Colonic mucosa (tissue), 4 donors: ENCODE measurements at regions not wholly inside any gene's neighbourhood (a gene's known extent, or its start where the extent isn't known, plus 50 kb on each side); places are given as distances from the start of the nearest gene placed in this dataset.
"Not testable (repeated sequence)": the region's sequence is repeated elsewhere in the genome, so short reads cannot be mapped to it uniquely, and the experiment has no call there.

Experiments
- DNase-seq: peaks from one replicate; pipeline ENCODE4 v3.0.0-alpha.2; 2020
- H3K27ac ChIP-seq: fragments of 200-600 bp; one replicate; pipeline ENCODE4 v1.8.0; 2021
- H3K27me3 ChIP-seq: fragments of 200-600 bp; one replicate; pipeline ENCODE4 v1.8.0; 2021
- H3K36me3 ChIP-seq: fragments of 200-600 bp; one replicate; pipeline ENCODE4 v1.8.0; 2021
- H3K4me1 ChIP-seq: fragments of 200-600 bp; one replicate; pipeline ENCODE4 v1.8.0; 2021; ENCODE audit warnings: mild to moderate bottlenecking
- H3K4me3 ChIP-seq: fragments of 200-600 bp; one replicate; pipeline ENCODE4 v1.8.0; 2021
- H3K9ac ChIP-seq, 2 donors: one replicate each; pipeline ENCODE4 v1.7.0; 2013; ENCODE audit warnings: control low read depth in 2 of 2, low read depth in 2 of 2, low read length in 2 of 2
- H3K9me3 ChIP-seq: fragments of 200-600 bp; one replicate; pipeline ENCODE4 v1.8.0; 2021
- intact Hi-C: fragments of 100-400 bp; cut with DNase I; formaldehyde crosslinking; loops from one replicate; pipeline ENCODE4 v1.14.1; 2022
- TF ChIP-seq, protein P1 (sequence below): fragments of 200-600 bp; IDR thresholded peaks from one replicate; pipeline ENCODE4 v1.8.0; 2022; ENCODE audit warnings: antibody characterized with exemption, mild to moderate bottlenecking
- donor health status: healthy.
- donor health status: DM: no; HTN: no; CAD: no.
- donor health status: DM: no; HTN: no; CAD: no.

GRCh38 chr4:174047363-174047762 lies 236.1 kb downstream of the FBXO8 start:
- Histone ChIP-seq H3K9ac (no peak overlapping the region), H3K4me1 (no peaks in the 10 kb centered on the region), H3K27ac (no peak overlapping the region), H3K9me3 (no peaks in the 10 kb centered on the region), H3K27me3 (no peaks in the 10 kb centered on the region), H3K4me3 (no peak overlapping the region), H3K36me3 (no peaks in the 10 kb centered on the region)
- no peak for DNase-seq
- intact Hi-C loops = no loop called here
- TF ChIP-seq, protein P1, sequence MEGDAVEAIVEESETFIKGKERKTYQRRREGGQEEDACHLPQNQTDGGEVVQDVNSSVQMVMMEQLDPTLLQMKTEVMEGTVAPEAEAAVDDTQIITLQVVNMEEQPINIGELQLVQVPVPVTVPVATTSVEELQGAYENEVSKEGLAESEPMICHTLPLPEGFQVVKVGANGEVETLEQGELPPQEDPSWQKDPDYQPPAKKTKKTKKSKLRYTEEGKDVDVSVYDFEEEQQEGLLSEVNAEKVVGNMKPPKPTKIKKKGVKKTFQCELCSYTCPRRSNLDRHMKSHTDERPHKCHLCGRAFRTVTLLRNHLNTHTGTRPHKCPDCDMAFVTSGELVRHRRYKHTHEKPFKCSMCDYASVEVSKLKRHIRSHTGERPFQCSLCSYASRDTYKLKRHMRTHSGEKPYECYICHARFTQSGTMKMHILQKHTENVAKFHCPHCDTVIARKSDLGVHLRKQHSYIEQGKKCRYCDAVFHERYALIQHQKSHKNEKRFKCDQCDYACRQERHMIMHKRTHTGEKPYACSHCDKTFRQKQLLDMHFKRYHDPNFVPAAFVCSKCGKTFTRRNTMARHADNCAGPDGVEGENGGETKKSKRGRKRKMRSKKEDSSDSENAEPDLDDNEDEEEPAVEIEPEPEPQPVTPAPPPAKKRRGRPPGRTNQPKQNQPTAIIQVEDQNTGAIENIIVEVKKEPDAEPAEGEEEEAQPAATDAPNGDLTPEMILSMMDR = no peak

DNA sequence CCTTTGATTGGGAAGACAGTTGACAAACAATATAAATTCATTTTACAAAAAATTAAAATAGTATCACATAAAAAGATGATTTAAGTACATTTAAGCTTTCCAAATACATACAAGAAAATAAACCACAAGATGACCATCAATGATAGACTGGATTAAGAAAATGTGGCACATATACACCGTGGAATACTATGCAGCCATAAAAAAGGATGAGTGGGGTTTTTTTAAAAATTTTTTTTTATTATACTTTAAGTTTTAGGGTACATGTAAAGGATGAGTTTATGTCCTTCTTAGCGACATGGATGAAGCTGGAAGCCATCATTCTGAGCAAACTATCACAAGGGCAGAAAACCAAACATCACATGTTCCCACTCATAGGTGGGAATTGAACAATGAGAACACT lies 237.6 kb downstream of the FBXO8 start:
- DNase-seq, H3K27ac ChIP-seq, intact Hi-C loops, H3K9me3 ChIP-seq, H3K36me3 ChIP-seq, H3K9ac ChIP-seq, H3K4me1 ChIP-seq, H3K4me3 ChIP-seq, H3K27me3 ChIP-seq: not testable (repeated sequence)

DNA sequence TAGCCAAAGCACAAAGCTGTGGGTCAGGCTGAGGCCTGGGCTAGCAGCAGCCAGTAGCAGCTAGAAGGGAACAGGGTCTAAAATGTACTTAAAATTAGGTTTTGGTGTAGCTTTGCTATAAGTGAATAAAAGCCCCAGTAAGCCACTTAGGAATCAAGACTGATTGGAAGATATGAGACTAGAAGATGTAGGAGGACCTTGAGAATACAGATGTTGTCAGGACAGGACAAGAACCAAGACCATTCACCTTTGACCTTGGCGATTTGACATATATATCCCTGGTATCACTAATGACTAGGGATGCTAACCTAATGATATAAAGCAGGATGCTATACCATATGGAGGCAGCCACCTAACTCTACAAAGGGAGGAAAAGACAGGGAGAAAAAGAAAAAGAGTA lies 238.1 kb downstream of the FBXO8 start:
- TF ChIP-seq, protein P1 = no peak
- Histone ChIP-seq H3K4me3 (no peak overlapping the region), H3K36me3 (no peaks in the 10 kb centered on the region), H3K9ac (no peak overlapping the region), H3K9me3 (no peaks in the 10 kb centered on the region), H3K4me1 (no peaks in the 10 kb centered on the region), H3K27ac (no peak overlapping the region), H3K27me3 (no peaks in the 10 kb centered on the region)
- intact Hi-C loops = no loop called here
- DNase-seq = no peak

GRCh38 chr4:174041555-174042105 lies 241.8 kb downstream of the FBXO8 start:
- Histone ChIP-seq H3K36me3 (no peaks in the 10 kb centered on the region), H3K4me3 (no peak overlapping the region), H3K9me3 (no peaks in the 10 kb centered on the region), H3K27ac (no peak overlapping the region), H3K4me1 (no peaks in the 10 kb centered on the region), H3K9ac (no peak overlapping the region), H3K27me3 (no peaks in the 10 kb centered on the region)
- intact Hi-C loops = no loop called here
- no peak for DNase-seq
- TF ChIP-seq, protein P1 = no peak

GRCh38 chr4:174040287-174040686 lies 243.2 kb downstream of the FBXO8 start:
- no peak overlapping the region for H3K9ac ChIP-seq
- no peaks in the 10 kb centered on the region for H3K4me1 ChIP-seq
- intact Hi-C loops = no loop called here
- H3K4me3 ChIP-seq = no peak overlapping the region
- H3K27ac ChIP-seq = no peak overlapping the region
- H3K27me3 ChIP-seq = no peaks in the 10 kb centered on the region
- no peaks in the 10 kb centered on the region for H3K36me3 ChIP-seq
- DNase-seq = no peak
- H3K9me3 ChIP-seq = no peaks in the 10 kb centered on the region
- TF ChIP-seq, protein P1 = no peak

GRCh38 chr4:174038481-174038880 lies 245.0 kb downstream of the FBXO8 start:
- Histone ChIP-seq H3K4me1 (no peaks in the 10 kb centered on the region), H3K9me3 (no peaks in the 10 kb centered on the region), H3K36me3 (no peaks in the 10 kb centered on the region), H3K27me3 (no peaks in the 10 kb centered on the region), H3K9ac (no peak overlapping the region), H3K27ac (no peak overlapping the region), H3K4me3 (no peak overlapping the region)
- intact Hi-C loops = no loop called here
- no peak for DNase-seq
- TF ChIP-seq, protein P1 = no peak
